Ovary (tissue), 7 donors: ENCODE measurements at regions not wholly inside any gene's neighbourhood (a gene's known extent, or its start where the extent isn't known, plus 50 kb on each side); places are given as distances from the start of the nearest gene placed in this dataset.
"Not testable (repeated sequence)": the region's sequence is repeated elsewhere in the genome, so short reads cannot be mapped to it uniquely, and the experiment has no call there.

Experiments used
- DNase-seq, 5 donors: peaks; one replicate each; pipeline ENCODE4 v3.0.0-alpha.2; 2019 to 2020
- H3K27ac ChIP-seq, 2 donors: fragments of 200-600 bp; one replicate each; pipeline versions ENCODE4 v1.5.1 to v1.8.0; 2019 to 2022
- H3K27me3 ChIP-seq: fragments of 200-600 bp; one replicate; pipeline ENCODE4 v1.8.0; 2022
- H3K36me3 ChIP-seq: fragments of 200-600 bp; sonication (generic); one replicate; pipeline ENCODE4 v1.5.1; 2019
- H3K4me1 ChIP-seq: one replicate; pipeline ENCODE4 v1.8.1; 2013; ENCODE audit warnings: mild to moderate bottlenecking, moderate library complexity; ENCODE audit not compliant: insufficient read depth
- H3K4me3 ChIP-seq: fragments of 200-600 bp; sonication (generic); one replicate; pipeline ENCODE4 v1.5.1; 2017
- H3K9me3 ChIP-seq, 2 donors: fragments of 200-600 bp in 1 of 2; sonication (generic) in 1 of 2; one replicate each; pipeline versions ENCODE4 v1.5.1 to v1.8.1; 2013 to 2019; ENCODE audit warnings: mild to moderate bottlenecking in 1 of 2, moderate library complexity in 1 of 2
- EP300 ChIP-seq: sonication (generic); formaldehyde crosslinking; IDR thresholded peaks from one replicate; pipeline ENCODE4 v1.6.1; 2017; ENCODE audit warnings: antibody characterized with exemption
- POLR2A ChIP-seq: fragments of 450-650 bp; IDR thresholded peaks from one replicate; pipeline ENCODE4 v1.6.1; 2017; ENCODE audit warnings: antibody characterized with exemption, mild to moderate bottlenecking, moderate library complexity
- WGBS, 3 donors: extraction: QIAGEN DNeasy Blood & Tissue Kit in 1 of 3; methylation state at CpG; one replicate each; pipeline versions ENCODE4 v1.1.5 to v1.1.7; 2013 to 2017; 5-methylcytosine and 5-hydroxymethylcytosine counted together
- intact Hi-C, 4 donors: fragments of 100-400 bp; cut with DNase I; formaldehyde crosslinking; loops; one replicate each; pipeline versions ENCODE4 v1.11.0 to v1.15.1; 2022 to 2023
- TF ChIP-seq, protein P1 (sequence below), 3 donors: fragments of 450-650 bp in 2 of 3; fragments of 200-600 bp in 1 of 3; IDR thresholded peaks; one replicate each; pipeline versions ENCODE4 v1.5.1 to v1.8.0; 2016 to 2022; ENCODE audit warnings: antibody characterized with exemption in 3 of 3, mild to moderate bottlenecking in 1 of 3
- donor health status: DM: no; HTN: no; CAD: no; lungs with moderate emphysema.
- donor health status: DM: no; HTN: no; CAD: no.
- donor health status: Bipolar disorder and iron deficiency.
- donor health status: DM: no; HTN: no; CAD: no.
- donor health status: DM: yes; HTN: yes; CAD: no.

DNA sequence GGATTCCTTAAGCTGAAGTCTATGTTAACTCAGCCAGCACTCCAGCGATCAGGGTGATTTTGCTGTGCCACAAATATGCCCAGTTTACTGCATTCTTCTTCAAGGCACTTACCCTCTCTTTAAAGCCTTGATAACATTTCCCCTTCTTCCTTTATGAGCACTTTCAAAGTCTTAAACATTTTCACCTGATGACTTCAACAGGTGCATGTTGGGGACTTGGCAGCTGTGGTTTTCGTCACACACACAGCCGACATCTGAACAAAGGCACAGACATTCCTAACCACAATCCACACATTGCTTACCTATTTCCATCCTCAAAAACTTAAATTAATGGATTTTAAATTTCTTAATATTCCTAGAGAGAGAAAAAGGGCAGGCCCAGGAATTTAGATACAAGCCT, 331.5 kb downstream of the CRPPA start:
- DNase-seq: no peak
- intact Hi-C loops: loop anchor here in 2 of 4 donors (10.0 kb wide), 2 partner anchors 465 to 475 kb away; no protein-coding TSS in a partner anchor
- WGBS, 3 donors: 95 to 99% (median 96%) methylated on average over 3 of the region's 3 CpGs

DNA sequence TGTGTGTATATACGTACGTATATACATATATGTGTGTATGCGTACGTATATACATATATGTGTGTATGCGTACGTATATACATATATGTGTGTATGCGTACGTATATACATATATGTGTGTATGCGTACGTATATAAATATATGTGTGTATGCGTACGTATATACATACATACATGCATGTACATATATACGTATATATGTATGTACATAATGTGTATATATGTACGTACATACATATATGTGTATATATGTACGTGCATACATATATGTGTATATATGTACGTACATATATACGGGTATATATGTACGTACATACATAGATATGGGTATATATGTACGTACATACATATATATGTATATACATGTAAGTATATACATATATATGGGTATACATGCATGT, 332.1 kb downstream of the CRPPA start:
- no peaks in the 10 kb centered on the region for H3K9me3 ChIP-seq
- no peak overlapping the region for H3K27ac ChIP-seq
- TF ChIP-seq, protein P1, sequence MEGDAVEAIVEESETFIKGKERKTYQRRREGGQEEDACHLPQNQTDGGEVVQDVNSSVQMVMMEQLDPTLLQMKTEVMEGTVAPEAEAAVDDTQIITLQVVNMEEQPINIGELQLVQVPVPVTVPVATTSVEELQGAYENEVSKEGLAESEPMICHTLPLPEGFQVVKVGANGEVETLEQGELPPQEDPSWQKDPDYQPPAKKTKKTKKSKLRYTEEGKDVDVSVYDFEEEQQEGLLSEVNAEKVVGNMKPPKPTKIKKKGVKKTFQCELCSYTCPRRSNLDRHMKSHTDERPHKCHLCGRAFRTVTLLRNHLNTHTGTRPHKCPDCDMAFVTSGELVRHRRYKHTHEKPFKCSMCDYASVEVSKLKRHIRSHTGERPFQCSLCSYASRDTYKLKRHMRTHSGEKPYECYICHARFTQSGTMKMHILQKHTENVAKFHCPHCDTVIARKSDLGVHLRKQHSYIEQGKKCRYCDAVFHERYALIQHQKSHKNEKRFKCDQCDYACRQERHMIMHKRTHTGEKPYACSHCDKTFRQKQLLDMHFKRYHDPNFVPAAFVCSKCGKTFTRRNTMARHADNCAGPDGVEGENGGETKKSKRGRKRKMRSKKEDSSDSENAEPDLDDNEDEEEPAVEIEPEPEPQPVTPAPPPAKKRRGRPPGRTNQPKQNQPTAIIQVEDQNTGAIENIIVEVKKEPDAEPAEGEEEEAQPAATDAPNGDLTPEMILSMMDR (IDR thresholded peaks at IDR 0.05): no peak
- TF ChIP-seq EP300: no peak
- TF ChIP-seq POLR2A: no peak
- H3K36me3 ChIP-seq: no peaks in the 10 kb centered on the region
- DNase-seq: no peak
- H3K27me3 ChIP-seq: no peaks in the 10 kb centered on the region
- WGBS, 3 donors: 83 to 87% (median 85%) methylated on average over 19 of the region's 19 CpGs
- no peak overlapping the region for H3K4me3 ChIP-seq
- intact Hi-C loops: loop anchor here in 2 of 4 donors (10.0 kb wide), 2 partner anchors 466 to 476 kb away; no protein-coding TSS in a partner anchor
- no peaks in the 10 kb centered on the region for H3K4me1 ChIP-seq

More for the DNA sequence above, 331.5 kb downstream of the CRPPA start:
- Histone ChIP-seq H3K36me3 (no peaks in the 10 kb centered on the region), H3K27ac (no peak overlapping the region), H3K9me3 (no peaks in the 10 kb centered on the region), H3K27me3 (no peaks in the 10 kb centered on the region), H3K4me3 (no peak overlapping the region), H3K4me1 (no peaks in the 10 kb centered on the region)
- no peak for TF ChIP-seq EP300
- no peak for TF ChIP-seq POLR2A
- TF ChIP-seq, protein P1 (IDR thresholded peaks at IDR 0.05): no peak

DNA sequence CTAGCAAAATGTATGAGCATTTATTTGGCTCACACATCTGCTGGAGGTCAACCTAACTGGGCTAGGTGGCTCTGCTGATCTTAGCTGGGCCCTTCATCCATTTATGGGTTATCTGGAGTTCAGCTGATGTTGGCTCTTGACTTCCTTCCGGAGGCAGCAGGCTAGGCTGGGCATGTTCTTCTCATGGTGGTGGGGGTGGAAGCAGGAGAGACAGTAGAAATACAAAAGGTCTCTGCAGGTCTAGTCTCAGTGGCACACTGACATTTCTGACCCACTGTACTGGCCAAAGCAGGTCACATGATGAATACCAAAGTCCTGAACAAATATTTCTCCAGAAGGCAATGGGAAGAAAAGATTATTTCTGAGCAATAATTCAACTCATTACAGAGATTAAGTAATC, 334.6 kb downstream of the CRPPA start:
- no peaks in the 10 kb centered on the region for H3K27me3 ChIP-seq
- no peaks in the 10 kb centered on the region for H3K9me3 ChIP-seq
- DNase-seq: no peak
- no peaks in the 10 kb centered on the region for H3K36me3 ChIP-seq
- H3K27ac ChIP-seq: no peak overlapping the region
- H3K4me1 ChIP-seq: no peaks in the 10 kb centered on the region
- no peak overlapping the region for H3K4me3 ChIP-seq
- intact Hi-C loops: loop anchor here in 2 of 4 donors (10.0 kb wide), 2 partner anchors 468 to 478 kb away; no protein-coding TSS in a partner anchor
- TF ChIP-seq POLR2A (no peak), EP300 (no peak)
- TF ChIP-seq, protein P1 (IDR thresholded peaks at IDR 0.05): no peak
- WGBS, 3 donors: 79 to 95% (median 80%) methylated on average over 1 of the region's 1 CpG

DNA sequence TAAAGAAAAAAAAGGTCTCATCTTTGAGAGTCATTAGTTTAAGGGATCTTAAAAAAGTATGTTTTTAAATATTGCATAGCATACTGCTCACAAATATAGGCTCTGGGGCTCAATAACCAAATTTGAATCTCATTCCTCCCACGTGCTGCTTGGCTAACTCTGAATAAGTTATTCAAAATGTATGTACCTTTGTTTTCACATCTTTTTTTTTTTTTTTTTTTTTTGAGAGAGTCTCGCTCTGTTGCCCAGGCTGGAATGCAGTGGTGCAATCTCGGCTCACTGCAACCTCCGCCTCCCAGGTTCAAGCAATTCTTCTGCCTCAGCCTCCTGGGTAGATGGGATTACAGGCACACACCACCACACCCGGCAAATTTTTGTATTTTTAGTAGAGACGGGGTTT, 335.6 kb downstream of the CRPPA start:
- not testable (repeated sequence) for H3K27ac ChIP-seq, H3K4me3 ChIP-seq, DNase-seq, H3K36me3 ChIP-seq, H3K9me3 ChIP-seq, H3K4me1 ChIP-seq, H3K27me3 ChIP-seq
- WGBS, 3 donors: 88 to 97% (median 95%) methylated on average over 5 to 6 of the region's 6 CpGs
- intact Hi-C loops: loop anchor here in 2 of 4 donors (10.0 kb wide), 2 partner anchors 469 to 479 kb away; no protein-coding TSS in a partner anchor

DNA sequence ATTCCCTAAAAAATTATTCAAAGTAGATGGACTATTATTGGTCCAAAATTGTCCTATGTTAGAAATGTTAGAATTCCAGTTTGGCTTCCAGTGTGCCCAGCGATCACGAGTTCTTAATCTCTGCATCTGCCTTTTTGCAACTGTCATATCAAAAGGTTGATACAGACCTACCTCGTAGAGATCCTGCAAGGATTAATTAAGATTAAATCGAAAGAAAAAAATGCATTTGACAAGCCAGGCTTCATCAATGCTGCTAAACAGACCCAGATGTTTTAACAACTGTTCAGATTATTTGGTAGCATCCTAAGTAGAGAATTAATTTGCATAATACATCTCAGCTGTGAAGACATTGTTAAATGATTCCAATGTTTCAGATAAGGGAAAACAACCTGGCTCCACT, 336.5 kb downstream of the CRPPA start:
- Histone ChIP-seq H3K4me1 (no peaks in the 10 kb centered on the region), H3K36me3 (no peaks in the 10 kb centered on the region), H3K9me3 (no peaks in the 10 kb centered on the region), H3K27me3 (no peaks in the 10 kb centered on the region), H3K4me3 (no peak overlapping the region), H3K27ac (no peak overlapping the region)
- intact Hi-C loops: loop anchor here in 2 of 4 donors (10.0 kb wide), 2 partner anchors 470 to 480 kb away; no protein-coding TSS in a partner anchor
- DNase-seq: no peak
- 83 to 88% (median 84%) methylated on average over 4 of the region's 4 CpGs for WGBS, 3 donors
- TF ChIP-seq, protein P1 (IDR thresholded peaks at IDR 0.05): no peak
- TF ChIP-seq POLR2A: no peak
- TF ChIP-seq EP300: no peak
